Stomach (tissue), 8 donors: ENCODE measurements at regions not wholly inside any gene's neighbourhood (a gene's known extent, or its start where the extent isn't known, plus 50 kb on each side); places are given as distances from the start of the nearest gene placed in this dataset.

Source experiments
- DNase-seq, 2 donors: peaks; one replicate each; pipeline versions ENCODE4 v3.0.0 to v3.0.0-alpha.2; 2013 to 2019
- H3K27ac ChIP-seq, 5 donors: fragments of 200-600 bp in 4 of 5; sonication (generic) in 4 of 5; one replicate each; pipeline ENCODE4 v1.5.1; 2013 to 2019; ENCODE audit warnings: mild to moderate bottlenecking in 1 of 5, moderate library complexity in 1 of 5
- H3K27me3 ChIP-seq, 3 donors: fragments of 200-600 bp; sonication (generic); one replicate each; pipeline ENCODE4 v1.5.1; 2017 to 2019; ENCODE audit warnings: mixed run types in 1 of 3
- H3K36me3 ChIP-seq, 4 donors: fragments of 200-600 bp; sonication (generic); 1 replicate in 3 of 4; 2 replicates in 1 of 4; pipeline ENCODE4 v1.5.1; 2016 to 2019
- H3K4me1 ChIP-seq, 4 donors: fragments of 200-600 bp; sonication (generic); one replicate each; pipeline ENCODE4 v1.5.1; 2016 to 2019
- H3K4me3 ChIP-seq, 4 donors: fragments of 200-600 bp; sonication (generic) in 3 of 4; one replicate each; pipeline ENCODE4 v1.5.1; 2016 to 2019; ENCODE audit warnings: mild to moderate bottlenecking in 1 of 4
- H3K9me3 ChIP-seq, 4 donors: fragments of 200-600 bp; sonication (generic); one replicate each; pipeline ENCODE4 v1.5.1; 2016 to 2019
- EP300 ChIP-seq: sonication (generic); formaldehyde crosslinking; IDR thresholded peaks from one replicate; pipeline ENCODE4 v1.6.1; 2017; ENCODE audit warnings: antibody characterized with exemption
- POLR2A ChIP-seq, 4 donors: fragments of 450-650 bp; IDR thresholded peaks; one replicate each; pipeline ENCODE4 v1.6.1; 2016; ENCODE audit warnings: antibody characterized with exemption in 4 of 4, control low read depth in 2 of 4, mild to moderate bottlenecking in 1 of 4, moderate library complexity in 1 of 4
- POLR2AphosphoS5 ChIP-seq, 3 donors: sonication (generic); formaldehyde crosslinking; IDR thresholded peaks; one replicate each; pipeline ENCODE4 v1.6.1; 2016; ENCODE audit warnings: antibody characterized with exemption in 3 of 3
- WGBS, 5 donors: extraction: QIAGEN DNeasy Blood & Tissue Kit in 3 of 5; methylation state at CpG; one replicate each; pipeline versions ENCODE4 v1.1.5 to v1.1.7; 2013 to 2018; 5-methylcytosine and 5-hydroxymethylcytosine counted together
- intact Hi-C: fragments of 100-400 bp; cut with DNase I; formaldehyde crosslinking; loops from one replicate; pipeline ENCODE4 v1.15.1; 2023; ENCODE audit warnings: low total_unique reads
- TF ChIP-seq, protein P1 (sequence below), 7 experiments: fragments of 450-650 bp in 4 of 7; fragments of 200-600 bp in 3 of 7; sonication (generic) in 3 of 7; IDR thresholded peaks; one replicate each; pipeline ENCODE4 v1.5.1; 2016 to 2019; ENCODE audit warnings: antibody characterized with exemption in 7 of 7, control low read depth in 2 of 7, mild to moderate bottlenecking in 1 of 7
- donor health status: healthy with polysubstance abuse.
- donor health status: Bipolar disorder and iron deficiency.
- donor health status: healthy.

DNA sequence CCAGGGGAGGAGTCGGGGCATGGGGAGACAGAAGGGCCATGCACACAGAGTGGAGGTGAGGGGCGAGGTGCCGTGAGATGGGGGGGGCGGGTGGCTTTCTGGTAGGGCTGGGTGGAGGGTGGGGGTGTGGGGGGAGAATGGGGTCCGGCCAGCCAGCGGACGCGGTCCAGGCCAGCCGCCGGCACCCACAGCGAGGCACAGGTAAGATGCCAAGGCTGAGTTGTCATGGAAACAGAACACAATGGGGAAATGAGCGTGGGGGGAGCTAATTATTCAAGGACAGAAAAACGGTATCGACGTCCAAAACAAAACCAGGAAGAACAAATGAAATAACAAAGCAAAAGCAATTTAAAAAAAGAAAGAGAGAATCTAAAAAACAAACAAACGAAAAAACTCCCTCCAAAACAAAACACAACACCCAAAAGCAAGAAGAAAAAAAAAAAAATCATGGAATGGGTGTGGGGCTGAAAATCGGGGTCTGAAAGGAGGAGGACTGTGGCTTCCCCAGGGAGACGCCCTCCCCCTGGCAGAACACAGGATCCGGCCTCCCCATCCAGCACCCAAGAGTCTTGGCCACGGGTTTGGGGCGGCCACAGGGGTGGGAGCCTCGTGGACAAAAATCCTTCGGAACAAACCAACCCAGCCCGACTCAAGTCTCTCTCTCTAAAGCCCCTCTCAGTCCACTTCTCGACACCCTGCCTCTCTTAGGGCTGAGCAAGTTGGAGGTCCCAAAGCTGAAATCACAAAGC lies 92.5 kb downstream of the PTPRS start:
- 80 to 90% (median 87%) methylated on average over 24 to 25 of the region's 25 CpGs for WGBS, 5 donors
- Histone ChIP-seq H3K27ac (no peak overlapping the region), H3K4me3 (no peak overlapping the region), H3K36me3 (peaks cover 3 to 69% (median 48%) of the 10 kb centered on the region in 4 donors), H3K4me1 (no peaks in the 10 kb centered on the region), H3K27me3 (no peaks in the 10 kb centered on the region), H3K9me3 (no peaks in the 10 kb centered on the region)
- intact Hi-C loops, result no loop called here
- DNase-seq, result no peak
- no peak for TF ChIP-seq POLR2A (IDR thresholded peaks at IDR 0.05)
- TF ChIP-seq, protein P1, sequence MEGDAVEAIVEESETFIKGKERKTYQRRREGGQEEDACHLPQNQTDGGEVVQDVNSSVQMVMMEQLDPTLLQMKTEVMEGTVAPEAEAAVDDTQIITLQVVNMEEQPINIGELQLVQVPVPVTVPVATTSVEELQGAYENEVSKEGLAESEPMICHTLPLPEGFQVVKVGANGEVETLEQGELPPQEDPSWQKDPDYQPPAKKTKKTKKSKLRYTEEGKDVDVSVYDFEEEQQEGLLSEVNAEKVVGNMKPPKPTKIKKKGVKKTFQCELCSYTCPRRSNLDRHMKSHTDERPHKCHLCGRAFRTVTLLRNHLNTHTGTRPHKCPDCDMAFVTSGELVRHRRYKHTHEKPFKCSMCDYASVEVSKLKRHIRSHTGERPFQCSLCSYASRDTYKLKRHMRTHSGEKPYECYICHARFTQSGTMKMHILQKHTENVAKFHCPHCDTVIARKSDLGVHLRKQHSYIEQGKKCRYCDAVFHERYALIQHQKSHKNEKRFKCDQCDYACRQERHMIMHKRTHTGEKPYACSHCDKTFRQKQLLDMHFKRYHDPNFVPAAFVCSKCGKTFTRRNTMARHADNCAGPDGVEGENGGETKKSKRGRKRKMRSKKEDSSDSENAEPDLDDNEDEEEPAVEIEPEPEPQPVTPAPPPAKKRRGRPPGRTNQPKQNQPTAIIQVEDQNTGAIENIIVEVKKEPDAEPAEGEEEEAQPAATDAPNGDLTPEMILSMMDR (IDR thresholded peaks at IDR 0.05), result no peak

DNA sequence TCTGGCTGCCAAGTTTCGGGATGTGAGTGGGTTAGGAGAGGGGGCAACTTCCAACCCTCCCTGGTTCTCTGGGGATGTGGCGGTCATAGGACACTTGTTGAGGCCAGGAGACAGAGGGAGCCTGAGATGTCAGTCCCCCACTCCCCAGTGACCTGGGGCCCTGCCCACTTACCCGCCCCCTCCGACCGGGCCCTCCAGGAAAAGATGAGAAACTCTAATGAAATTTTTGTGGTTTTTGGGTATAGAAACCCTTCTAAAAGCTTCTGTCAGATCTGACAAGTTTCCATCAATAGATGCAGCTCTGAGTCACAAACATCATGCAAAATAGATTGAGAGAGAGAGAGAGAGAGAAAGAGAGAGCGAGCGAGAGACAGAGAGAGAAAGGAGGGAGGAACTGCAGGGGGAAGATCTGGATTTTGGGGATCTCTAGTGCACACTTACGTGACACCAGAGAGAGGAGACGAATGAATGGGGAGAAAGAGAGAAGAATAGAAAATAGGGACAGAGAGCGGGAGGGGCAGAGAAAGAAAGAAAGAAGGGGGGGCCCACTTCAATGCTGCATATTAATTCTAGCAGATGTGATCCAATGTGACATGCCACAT lies 94.0 kb downstream of the PTPRS start:
- WGBS, 5 donors, result 75 to 91% (median 86%) methylated on average over 10 of the region's 10 CpGs
- no peak for DNase-seq
- TF ChIP-seq, protein P1 (IDR thresholded peaks at IDR 0.05), result no peak
- no peak for TF ChIP-seq POLR2AphosphoS5 (IDR thresholded peaks at IDR 0.05)
- TF ChIP-seq EP300, result no peak
- no peak for TF ChIP-seq POLR2A (IDR thresholded peaks at IDR 0.05)
- Histone ChIP-seq H3K4me3 (no peak overlapping the region), H3K9me3 (no peaks in the 10 kb centered on the region), H3K27me3 (no peaks in the 10 kb centered on the region), H3K27ac (no peak overlapping the region), H3K36me3 (peaks cover 3 to 84% (median 55%) of the 10 kb centered on the region in 4 donors), H3K4me1 (no peaks in the 10 kb centered on the region)
- intact Hi-C loops, result no loop called here

DNA sequence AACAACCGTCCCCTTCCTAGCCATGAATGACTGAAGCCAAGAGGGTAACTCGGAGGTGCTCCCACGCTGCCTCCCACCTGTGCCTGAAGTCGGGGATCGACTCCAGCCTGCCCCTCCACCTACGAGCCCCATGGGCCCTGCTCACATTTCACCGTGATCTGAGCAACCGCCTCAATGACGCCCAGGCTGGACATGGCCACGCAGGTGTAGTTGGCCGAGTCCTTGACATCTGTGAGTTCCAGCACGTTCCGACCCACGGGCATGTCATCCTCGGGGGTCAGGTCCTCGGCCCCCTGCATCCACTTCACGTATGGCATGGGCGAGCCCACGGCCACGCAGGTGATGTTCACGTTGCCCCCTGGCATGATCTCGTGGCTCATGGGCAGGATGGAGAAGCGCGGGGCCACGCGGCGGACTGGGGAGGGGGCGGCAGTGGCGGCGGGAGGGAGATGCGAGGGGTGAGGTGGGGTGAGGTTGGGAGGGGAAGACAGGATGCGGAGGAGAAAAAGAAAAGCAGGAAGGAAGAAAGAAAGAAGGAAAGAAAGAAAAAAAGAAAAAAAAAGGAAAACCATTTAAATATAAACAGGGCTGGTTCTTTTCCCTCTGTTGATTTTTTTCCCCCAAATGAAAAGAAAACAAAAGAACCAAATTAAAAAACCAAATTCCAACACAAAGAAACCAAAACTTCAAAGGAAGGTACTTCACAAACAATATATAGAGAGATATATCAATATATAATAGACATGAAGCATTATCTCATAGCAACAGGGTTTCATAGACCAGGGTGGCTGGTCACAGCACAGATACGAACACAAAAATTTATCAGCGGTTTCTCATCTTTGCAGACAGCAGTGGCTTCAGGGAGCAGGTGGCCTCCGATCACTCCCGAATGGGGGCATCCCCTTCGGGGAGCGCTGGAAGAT lies 94.7 kb downstream of the PTPRS start:
- no peaks in the 10 kb centered on the region for H3K27me3 ChIP-seq
- H3K36me3 ChIP-seq, result peaks cover 3 to 90% (median 61%) of the 10 kb centered on the region in 4 donors
- H3K9me3 ChIP-seq, result no peaks in the 10 kb centered on the region
- intact Hi-C loops, result no loop called here
- H3K27ac ChIP-seq, result no peak overlapping the region
- H3K4me3 ChIP-seq, result no peak overlapping the region
- 93 to 94% (median 93%) methylated on average over 37 to 38 of the region's 38 CpGs for WGBS, 5 donors
- DNase-seq, result no peak
- TF ChIP-seq, protein P1 (IDR thresholded peaks at IDR 0.05), result no peak
- no peaks in the 10 kb centered on the region for H3K4me1 ChIP-seq

DNA sequence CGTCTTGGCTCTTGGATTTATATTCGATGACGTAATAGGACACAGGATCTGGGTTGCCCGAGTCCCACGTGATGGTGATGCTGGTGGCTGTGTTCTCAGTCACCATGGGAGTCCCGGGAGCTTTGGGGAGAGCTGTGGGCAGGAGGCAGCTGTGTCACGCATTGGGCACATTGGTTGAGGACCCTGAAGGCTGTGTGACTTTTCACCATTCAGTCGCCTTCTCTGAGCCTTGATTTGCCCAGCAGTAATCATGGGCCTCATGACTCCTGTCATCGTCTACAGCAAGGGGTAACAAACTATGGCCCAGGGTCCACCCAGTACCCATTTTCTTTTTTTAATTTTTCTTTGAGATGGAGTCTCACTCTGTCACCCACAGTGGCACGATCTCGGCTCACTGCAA lies 96.3 kb downstream of the PTPRS start:
- Histone ChIP-seq H3K36me3 (peaks cover 3 to 90% (median 59%) of the 10 kb centered on the region in 4 donors), H3K9me3 (no peaks in the 10 kb centered on the region), H3K27me3 (no peaks in the 10 kb centered on the region), H3K4me3 (no peak overlapping the region), H3K27ac (no peak overlapping the region), H3K4me1 (no peaks in the 10 kb centered on the region)
- TF ChIP-seq POLR2A (IDR thresholded peaks at IDR 0.05) (no peak), EP300 (no peak), POLR2AphosphoS5 (IDR thresholded peaks at IDR 0.05) (no peak)
- TF ChIP-seq, protein P1 (IDR thresholded peaks at IDR 0.05), result no peak
- no peak for DNase-seq
- 95 to 96% (median 96%) methylated on average over 4 to 11 of the region's 11 CpGs for WGBS, 5 donors
- intact Hi-C loops, result no loop called here
